HL-60 (cell line): ENCODE measurements at regions not wholly inside any gene's neighbourhood (a gene's known extent, or its start where the extent isn't known, plus 50 kb on each side); places are given as distances from the start of the nearest gene placed in this dataset.

ENCODE experiments used
- TF ChIP-seq, protein P1 (sequence below): IDR thresholded peaks from one replicate; pipeline ENCODE4 v1.5.1; 2011; ENCODE audit warnings: low read length, control low read depth, inconsistent platforms; ENCODE audit not compliant: insufficient read depth
- TF ChIP-seq, protein P2 (sequence below): IDR thresholded peaks from 2 replicates; pipeline ENCODE4 v1.6.1; 2012; ENCODE audit warnings: low read depth; ENCODE audit not compliant: insufficient replicate concordance

DNA sequence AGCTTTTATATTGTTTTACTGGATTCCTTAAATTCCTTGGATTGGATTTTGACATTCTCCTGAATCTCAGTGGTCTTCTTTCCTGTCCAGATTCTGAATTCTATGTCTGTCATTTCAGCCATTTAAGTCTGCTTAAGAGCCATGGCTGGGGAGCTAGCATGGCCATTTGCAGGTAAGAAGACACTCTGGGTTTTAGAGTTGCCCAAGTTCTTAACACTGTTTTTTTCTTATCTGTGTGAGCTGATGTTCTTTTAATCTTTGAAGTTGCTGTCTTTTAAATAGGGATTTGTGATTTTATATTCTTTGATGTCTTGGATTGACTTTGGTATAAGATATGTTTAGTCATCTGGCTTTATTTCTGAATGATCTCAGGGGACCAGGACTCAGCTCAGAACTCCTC is 677.2 kb downstream of the CCDC85A start:
- TF ChIP-seq, protein P1, sequence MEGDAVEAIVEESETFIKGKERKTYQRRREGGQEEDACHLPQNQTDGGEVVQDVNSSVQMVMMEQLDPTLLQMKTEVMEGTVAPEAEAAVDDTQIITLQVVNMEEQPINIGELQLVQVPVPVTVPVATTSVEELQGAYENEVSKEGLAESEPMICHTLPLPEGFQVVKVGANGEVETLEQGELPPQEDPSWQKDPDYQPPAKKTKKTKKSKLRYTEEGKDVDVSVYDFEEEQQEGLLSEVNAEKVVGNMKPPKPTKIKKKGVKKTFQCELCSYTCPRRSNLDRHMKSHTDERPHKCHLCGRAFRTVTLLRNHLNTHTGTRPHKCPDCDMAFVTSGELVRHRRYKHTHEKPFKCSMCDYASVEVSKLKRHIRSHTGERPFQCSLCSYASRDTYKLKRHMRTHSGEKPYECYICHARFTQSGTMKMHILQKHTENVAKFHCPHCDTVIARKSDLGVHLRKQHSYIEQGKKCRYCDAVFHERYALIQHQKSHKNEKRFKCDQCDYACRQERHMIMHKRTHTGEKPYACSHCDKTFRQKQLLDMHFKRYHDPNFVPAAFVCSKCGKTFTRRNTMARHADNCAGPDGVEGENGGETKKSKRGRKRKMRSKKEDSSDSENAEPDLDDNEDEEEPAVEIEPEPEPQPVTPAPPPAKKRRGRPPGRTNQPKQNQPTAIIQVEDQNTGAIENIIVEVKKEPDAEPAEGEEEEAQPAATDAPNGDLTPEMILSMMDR = no peak
- TF ChIP-seq, protein P2, sequence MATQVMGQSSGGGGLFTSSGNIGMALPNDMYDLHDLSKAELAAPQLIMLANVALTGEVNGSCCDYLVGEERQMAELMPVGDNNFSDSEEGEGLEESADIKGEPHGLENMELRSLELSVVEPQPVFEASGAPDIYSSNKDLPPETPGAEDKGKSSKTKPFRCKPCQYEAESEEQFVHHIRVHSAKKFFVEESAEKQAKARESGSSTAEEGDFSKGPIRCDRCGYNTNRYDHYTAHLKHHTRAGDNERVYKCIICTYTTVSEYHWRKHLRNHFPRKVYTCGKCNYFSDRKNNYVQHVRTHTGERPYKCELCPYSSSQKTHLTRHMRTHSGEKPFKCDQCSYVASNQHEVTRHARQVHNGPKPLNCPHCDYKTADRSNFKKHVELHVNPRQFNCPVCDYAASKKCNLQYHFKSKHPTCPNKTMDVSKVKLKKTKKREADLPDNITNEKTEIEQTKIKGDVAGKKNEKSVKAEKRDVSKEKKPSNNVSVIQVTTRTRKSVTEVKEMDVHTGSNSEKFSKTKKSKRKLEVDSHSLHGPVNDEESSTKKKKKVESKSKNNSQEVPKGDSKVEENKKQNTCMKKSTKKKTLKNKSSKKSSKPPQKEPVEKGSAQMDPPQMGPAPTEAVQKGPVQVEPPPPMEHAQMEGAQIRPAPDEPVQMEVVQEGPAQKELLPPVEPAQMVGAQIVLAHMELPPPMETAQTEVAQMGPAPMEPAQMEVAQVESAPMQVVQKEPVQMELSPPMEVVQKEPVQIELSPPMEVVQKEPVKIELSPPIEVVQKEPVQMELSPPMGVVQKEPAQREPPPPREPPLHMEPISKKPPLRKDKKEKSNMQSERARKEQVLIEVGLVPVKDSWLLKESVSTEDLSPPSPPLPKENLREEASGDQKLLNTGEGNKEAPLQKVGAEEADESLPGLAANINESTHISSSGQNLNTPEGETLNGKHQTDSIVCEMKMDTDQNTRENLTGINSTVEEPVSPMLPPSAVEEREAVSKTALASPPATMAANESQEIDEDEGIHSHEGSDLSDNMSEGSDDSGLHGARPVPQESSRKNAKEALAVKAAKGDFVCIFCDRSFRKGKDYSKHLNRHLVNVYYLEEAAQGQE = no peak
